AG09309 (cell line): ENCODE measurements at regions not wholly inside any gene's neighbourhood (a gene's known extent, or its start where the extent isn't known, plus 50 kb on each side); places are given as distances from the start of the nearest gene placed in this dataset.

Source experiments
- DNase-seq: peaks from one replicate; pipeline ENCODE4 v3.0.0-alpha.2; 2010; ENCODE audit warnings: low read depth
- H3K4me3 ChIP-seq: 2 replicates; pipeline ENCODE4 v1.5.1; 2011; ENCODE audit warnings: mild to moderate bottlenecking, low read depth, low read length, moderate library complexity; ENCODE audit not compliant: control insufficient read depth
- CTCF ChIP-seq: IDR thresholded peaks from 2 replicates; pipeline ENCODE4 v1.5.1; 2011; ENCODE audit warnings: mild to moderate bottlenecking, low read depth, low read length, inconsistent platforms; ENCODE audit not compliant: insufficient read depth, control insufficient read depth; ENCODE audit errors: missing control alignments

GRCh38 chr1:175826705-175827104 lies 83.3 kb upstream of the TNR start:
- DNase-seq = no peak
- H3K4me3 ChIP-seq = no peak overlapping the region
- TF ChIP-seq CTCF = no peak

GRCh38 chr1:175824079-175824478 lies 80.7 kb upstream of the TNR start:
- H3K4me3 ChIP-seq = no peak overlapping the region
- DNase-seq = no peak
- no peak for TF ChIP-seq CTCF

- TF ChIP-seq CTCF = no peak
- DNase-seq = no peak
- H3K4me3 ChIP-seq = no peak overlapping the region
Observed at GRCh38 chr1:175823406-175823805, 80.0 kb upstream of the TNR start.

GRCh38 chr1:175822580-175822979 lies 79.2 kb upstream of the TNR start:
- DNase-seq = no peak
- no peak overlapping the region for H3K4me3 ChIP-seq
- no peak for TF ChIP-seq CTCF

- no peak for TF ChIP-seq CTCF
- H3K4me3 ChIP-seq = no peak overlapping the region
Observed at GRCh38 chr1:175820456-175821025, 77.1 kb upstream of the TNR start.

GRCh38 chr1:175818929-175819328 lies 75.5 kb upstream of the TNR start:
- no peak for DNase-seq
- H3K4me3 ChIP-seq = no peak overlapping the region
- no peak for TF ChIP-seq CTCF

More at GRCh38 chr1:175820456-175821025, 77.1 kb upstream of the TNR start:
- DNase-seq = no peak

- DNase-seq = no peak
- H3K4me3 ChIP-seq = no peak overlapping the region
- no peak for TF ChIP-seq CTCF
Observed at GRCh38 chr1:175817445-175817844, 74.0 kb upstream of the TNR start.
